ENCODE measurements at regions not wholly inside any gene's neighbourhood (a gene's known extent, or its start where the extent isn't known, plus 50 kb on each side); places are given as distances from the start of the nearest gene placed in this dataset.

DNA sequence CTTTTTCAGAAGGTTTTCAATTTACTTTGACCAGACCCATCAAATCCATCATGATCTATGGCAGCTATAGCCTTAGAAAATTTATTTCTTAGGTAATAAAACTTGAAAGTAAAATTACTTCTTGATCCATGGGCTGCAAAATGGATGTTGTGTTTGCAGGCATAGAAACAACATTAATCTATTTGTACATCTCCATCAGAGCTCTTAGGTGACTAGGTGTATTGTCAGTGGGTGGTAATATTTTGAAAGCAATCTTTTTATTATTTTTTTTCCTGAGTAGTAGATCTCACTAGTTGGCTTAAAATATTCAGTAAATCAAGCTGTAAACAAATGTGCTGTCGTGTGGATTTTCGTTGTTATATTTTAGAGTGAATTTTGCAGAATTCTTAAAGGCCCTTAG lies 710.0 kb downstream of the SLITRK6 start:
- POLR2A ChIA-PET, result no interaction called here
- no peak for ATAC-seq

DNA sequence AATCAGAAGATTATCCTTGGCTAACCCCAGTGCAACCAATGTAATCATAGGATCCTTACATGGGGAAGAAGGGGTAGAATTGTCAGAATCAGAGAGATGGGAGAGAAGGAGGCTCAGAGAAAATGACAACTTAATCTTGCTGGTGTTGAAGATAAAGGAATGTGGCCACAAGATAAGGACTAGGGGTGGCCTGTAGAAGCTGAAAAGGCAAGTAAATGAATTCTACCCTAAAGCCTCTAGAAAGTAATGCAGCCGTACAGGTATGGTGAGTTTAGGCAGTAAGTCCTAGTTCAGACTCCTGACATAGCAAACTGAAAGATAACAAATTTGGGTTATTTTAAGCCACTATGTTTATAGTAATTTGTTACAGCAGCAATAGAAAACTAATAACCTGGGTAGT lies 718.5 kb downstream of the SLITRK6 start:
- no peak for ATAC-seq
- no peak for DNase-seq (ENCODE audit: low spot score)
- no peak overlapping the region for H3K27ac Mint-ChIP-seq
- no peaks in the 10 kb centered on the region for H3K27me3 Mint-ChIP-seq (ENCODE audit: low read depth)
- POLR2A ChIA-PET, result no interaction called here
- H3K4me1 Mint-ChIP-seq, result no peaks in the 10 kb centered on the region
- H3K36me3 Mint-ChIP-seq, result no peaks in the 10 kb centered on the region
- no peaks in the 10 kb centered on the region for H3K9me3 Mint-ChIP-seq
- no peak overlapping the region for H3K4me3 Mint-ChIP-seq
- CTCF ChIA-PET, result no interaction called here
- TF ChIP-seq ESRRA (CRISPR knock-in tag; IDR thresholded peaks at IDR 0.05; ENCODE audit: borderline replicate concordance) (no peak), TCF7 (CRISPR knock-in tag; IDR thresholded peaks at IDR 0.05; ENCODE audit: low read depth) (no peak), MXD4 (CRISPR knock-in tag; IDR thresholded peaks at IDR 0.05; ENCODE audit: borderline replicate concordance) (no peak), ELF4 (CRISPR knock-in tag; IDR thresholded peaks at IDR 0.05; ENCODE audit: low read depth) (no peak), ZNF219 (CRISPR knock-in tag; IDR thresholded peaks at IDR 0.05; ENCODE audit: borderline replicate concordance) (no peak), NR3C1 (CRISPR knock-in tag; conservative IDR thresholded peaks at IDR 0.05; ENCODE audit: low read depth) (no peak)
- TF ChIP-seq, protein P1, sequence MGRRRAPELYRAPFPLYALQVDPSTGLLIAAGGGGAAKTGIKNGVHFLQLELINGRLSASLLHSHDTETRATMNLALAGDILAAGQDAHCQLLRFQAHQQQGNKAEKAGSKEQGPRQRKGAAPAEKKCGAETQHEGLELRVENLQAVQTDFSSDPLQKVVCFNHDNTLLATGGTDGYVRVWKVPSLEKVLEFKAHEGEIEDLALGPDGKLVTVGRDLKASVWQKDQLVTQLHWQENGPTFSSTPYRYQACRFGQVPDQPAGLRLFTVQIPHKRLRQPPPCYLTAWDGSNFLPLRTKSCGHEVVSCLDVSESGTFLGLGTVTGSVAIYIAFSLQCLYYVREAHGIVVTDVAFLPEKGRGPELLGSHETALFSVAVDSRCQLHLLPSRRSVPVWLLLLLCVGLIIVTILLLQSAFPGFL (CRISPR knock-in tag; IDR thresholded peaks at IDR 0.05; ENCODE audit: borderline replicate concordance), result no peak
- TF ChIP-seq, protein P2, sequence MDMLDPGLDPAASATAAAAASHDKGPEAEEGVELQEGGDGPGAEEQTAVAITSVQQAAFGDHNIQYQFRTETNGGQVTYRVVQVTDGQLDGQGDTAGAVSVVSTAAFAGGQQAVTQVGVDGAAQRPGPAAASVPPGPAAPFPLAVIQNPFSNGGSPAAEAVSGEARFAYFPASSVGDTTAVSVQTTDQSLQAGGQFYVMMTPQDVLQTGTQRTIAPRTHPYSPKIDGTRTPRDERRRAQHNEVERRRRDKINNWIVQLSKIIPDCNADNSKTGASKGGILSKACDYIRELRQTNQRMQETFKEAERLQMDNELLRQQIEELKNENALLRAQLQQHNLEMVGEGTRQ (CRISPR knock-in tag; IDR thresholded peaks at IDR 0.05), result no peak
- TF ChIP-seq, protein P3, sequence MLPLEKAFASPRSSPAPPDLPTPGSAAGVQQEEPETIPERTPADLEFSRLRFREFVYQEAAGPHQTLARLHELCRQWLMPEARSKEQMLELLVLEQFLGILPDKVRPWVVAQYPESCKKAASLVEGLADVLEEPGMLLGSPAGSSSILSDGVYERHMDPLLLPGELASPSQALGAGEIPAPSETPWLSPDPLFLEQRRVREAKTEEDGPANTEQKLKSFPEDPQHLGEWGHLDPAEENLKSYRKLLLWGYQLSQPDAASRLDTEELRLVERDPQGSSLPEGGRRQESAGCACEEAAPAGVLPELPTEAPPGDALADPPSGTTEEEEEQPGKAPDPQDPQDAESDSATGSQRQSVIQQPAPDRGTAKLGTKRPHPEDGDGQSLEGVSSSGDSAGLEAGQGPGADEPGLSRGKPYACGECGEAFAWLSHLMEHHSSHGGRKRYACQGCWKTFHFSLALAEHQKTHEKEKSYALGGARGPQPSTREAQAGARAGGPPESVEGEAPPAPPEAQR (CRISPR knock-in tag; IDR thresholded peaks at IDR 0.05), result no peak
- TF ChIP-seq, protein P4, sequence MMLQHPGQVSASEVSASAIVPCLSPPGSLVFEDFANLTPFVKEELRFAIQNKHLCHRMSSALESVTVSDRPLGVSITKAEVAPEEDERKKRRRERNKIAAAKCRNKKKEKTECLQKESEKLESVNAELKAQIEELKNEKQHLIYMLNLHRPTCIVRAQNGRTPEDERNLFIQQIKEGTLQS (CRISPR knock-in tag; conservative IDR thresholded peaks at IDR 0.05), result no peak
- TF ChIP-seq, protein P5, sequence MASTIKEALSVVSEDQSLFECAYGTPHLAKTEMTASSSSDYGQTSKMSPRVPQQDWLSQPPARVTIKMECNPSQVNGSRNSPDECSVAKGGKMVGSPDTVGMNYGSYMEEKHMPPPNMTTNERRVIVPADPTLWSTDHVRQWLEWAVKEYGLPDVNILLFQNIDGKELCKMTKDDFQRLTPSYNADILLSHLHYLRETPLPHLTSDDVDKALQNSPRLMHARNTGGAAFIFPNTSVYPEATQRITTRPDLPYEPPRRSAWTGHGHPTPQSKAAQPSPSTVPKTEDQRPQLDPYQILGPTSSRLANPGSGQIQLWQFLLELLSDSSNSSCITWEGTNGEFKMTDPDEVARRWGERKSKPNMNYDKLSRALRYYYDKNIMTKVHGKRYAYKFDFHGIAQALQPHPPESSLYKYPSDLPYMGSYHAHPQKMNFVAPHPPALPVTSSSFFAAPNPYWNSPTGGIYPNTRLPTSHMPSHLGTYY (CRISPR knock-in tag; IDR thresholded peaks at IDR 0.05), result no peak

More for the DNA sequence above, 710.0 kb downstream of the SLITRK6 start:
- Mint-ChIP-seq H3K27ac (no peak overlapping the region), H3K4me3 (no peak overlapping the region), H3K9me3 (peaks cover 6% of the 10 kb centered on the region), H3K27me3 (ENCODE audit: low read depth) (no peaks in the 10 kb centered on the region), H3K36me3 (no peaks in the 10 kb centered on the region), H3K4me1 (no peaks in the 10 kb centered on the region)
- TF ChIP-seq NR2C2 (CRISPR knock-in tag; IDR thresholded peaks at IDR 0.05) (no peak), MYBL2 (CRISPR knock-in tag; IDR thresholded peaks at IDR 0.05) (no peak), GRHL2 (CRISPR knock-in tag; IDR thresholded peaks at IDR 0.05; ENCODE audit: insufficient replicate concordance, severe bottlenecking) (no peak), SP1 (CRISPR knock-in tag; conservative IDR thresholded peaks at IDR 0.05) (no peak), HMGA2 (CRISPR knock-in tag; IDR thresholded peaks at IDR 0.05) (no peak), NR1H2 (CRISPR knock-in tag; IDR thresholded peaks at IDR 0.05) (no peak), FOXJ3 (CRISPR knock-in tag; IDR thresholded peaks at IDR 0.05; ENCODE audit: borderline replicate concordance) (no peak), CREB1 (CRISPR knock-in tag; IDR thresholded peaks at IDR 0.05) (no peak)
- TF ChIP-seq, protein P1 (CRISPR knock-in tag; IDR thresholded peaks at IDR 0.05; ENCODE audit: borderline replicate concordance), result no peak
- TF ChIP-seq, protein P6, sequence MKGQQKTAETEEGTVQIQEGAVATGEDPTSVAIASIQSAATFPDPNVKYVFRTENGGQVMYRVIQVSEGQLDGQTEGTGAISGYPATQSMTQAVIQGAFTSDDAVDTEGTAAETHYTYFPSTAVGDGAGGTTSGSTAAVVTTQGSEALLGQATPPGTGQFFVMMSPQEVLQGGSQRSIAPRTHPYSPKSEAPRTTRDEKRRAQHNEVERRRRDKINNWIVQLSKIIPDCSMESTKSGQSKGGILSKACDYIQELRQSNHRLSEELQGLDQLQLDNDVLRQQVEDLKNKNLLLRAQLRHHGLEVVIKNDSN (CRISPR knock-in tag; IDR thresholded peaks at IDR 0.05), result no peak
- TF ChIP-seq, protein P3 (CRISPR knock-in tag; IDR thresholded peaks at IDR 0.05), result no peak
- TF ChIP-seq, protein P7, sequence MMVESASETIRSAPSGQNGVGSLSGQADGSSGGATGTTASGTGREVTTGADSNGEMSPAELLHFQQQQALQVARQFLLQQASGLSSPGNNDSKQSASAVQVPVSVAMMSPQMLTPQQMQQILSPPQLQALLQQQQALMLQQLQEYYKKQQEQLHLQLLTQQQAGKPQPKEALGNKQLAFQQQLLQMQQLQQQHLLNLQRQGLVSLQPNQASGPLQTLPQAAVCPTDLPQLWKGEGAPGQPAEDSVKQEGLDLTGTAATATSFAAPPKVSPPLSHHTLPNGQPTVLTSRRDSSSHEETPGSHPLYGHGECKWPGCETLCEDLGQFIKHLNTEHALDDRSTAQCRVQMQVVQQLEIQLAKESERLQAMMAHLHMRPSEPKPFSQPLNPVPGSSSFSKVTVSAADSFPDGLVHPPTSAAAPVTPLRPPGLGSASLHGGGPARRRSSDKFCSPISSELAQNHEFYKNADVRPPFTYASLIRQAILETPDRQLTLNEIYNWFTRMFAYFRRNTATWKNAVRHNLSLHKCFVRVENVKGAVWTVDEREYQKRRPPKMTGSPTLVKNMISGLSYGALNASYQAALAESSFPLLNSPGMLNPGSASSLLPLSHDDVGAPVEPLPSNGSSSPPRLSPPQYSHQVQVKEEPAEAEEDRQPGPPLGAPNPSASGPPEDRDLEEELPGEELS (CRISPR knock-in tag; IDR thresholded peaks at IDR 0.05), result no peak
- TF ChIP-seq, protein P8, sequence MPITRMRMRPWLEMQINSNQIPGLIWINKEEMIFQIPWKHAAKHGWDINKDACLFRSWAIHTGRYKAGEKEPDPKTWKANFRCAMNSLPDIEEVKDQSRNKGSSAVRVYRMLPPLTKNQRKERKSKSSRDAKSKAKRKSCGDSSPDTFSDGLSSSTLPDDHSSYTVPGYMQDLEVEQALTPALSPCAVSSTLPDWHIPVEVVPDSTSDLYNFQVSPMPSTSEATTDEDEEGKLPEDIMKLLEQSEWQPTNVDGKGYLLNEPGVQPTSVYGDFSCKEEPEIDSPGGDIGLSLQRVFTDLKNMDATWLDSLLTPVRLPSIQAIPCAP (CRISPR knock-in tag; IDR thresholded peaks at IDR 0.05), result no peak
- TF ChIP-seq, protein P4 (CRISPR knock-in tag; conservative IDR thresholded peaks at IDR 0.05), result no peak
- CTCF ChIA-PET, result no interaction called here
- no peak for DNase-seq (ENCODE audit: low spot score)
